Fibroblast of lung (primary cell): ENCODE measurements at regions not wholly inside any gene's neighbourhood (a gene's known extent, or its start where the extent isn't known, plus 50 kb on each side); places are given as distances from the start of the nearest gene placed in this dataset.

Experiments
- DNase-seq, 2 donors: peaks; one replicate each; pipeline versions ENCODE4 v3.0.0 to v3.0.0-alpha.2; 2010; ENCODE audit warnings: low read depth in 2 of 2
- H2AFZ ChIP-seq: 2 replicates; pipeline ENCODE4 v1.5.1; 2012; ENCODE audit warnings: low read length, control low read depth, inconsistent platforms
- H3K27ac ChIP-seq: 2 replicates; pipeline ENCODE4 v1.5.1; 2011; ENCODE audit warnings: low read length, control low read depth; ENCODE audit not compliant: insufficient read depth
- H3K27me3 ChIP-seq: 2 replicates; pipeline ENCODE4 v1.5.1; 2011; ENCODE audit warnings: mild to moderate bottlenecking, low read length; ENCODE audit not compliant: control insufficient read depth, insufficient read depth
- H3K36me3 ChIP-seq: 2 replicates; pipeline ENCODE4 v1.5.1; 2011; ENCODE audit warnings: low read length; ENCODE audit not compliant: control insufficient read depth, insufficient read depth
- H3K4me1 ChIP-seq: 2 replicates; pipeline ENCODE4 v1.5.1; 2011; ENCODE audit warnings: low read length; ENCODE audit not compliant: control insufficient read depth, insufficient read depth; ENCODE audit errors: extremely low read depth
- H3K4me2 ChIP-seq: 2 replicates; pipeline ENCODE4 v1.5.1; 2011; ENCODE audit warnings: low read length, control low read depth; ENCODE audit not compliant: insufficient read depth; ENCODE audit errors: extremely low read depth
- H3K4me3 ChIP-seq, 4 experiments: fragments of 200-600 bp in 1 of 4; sonication (generic) in 1 of 4; replicated peaks in 1 of 4; 2 replicates each; pipeline ENCODE4 v1.5.1; 2011 to 2016; ENCODE audit warnings: low read length in 4 of 4, low read depth in 3 of 4, mild to moderate bottlenecking in 3 of 4, control low read depth in 2 of 4, inconsistent platforms in 1 of 4, mixed read lengths in 1 of 4; ENCODE audit not compliant: insufficient read depth in 1 of 4; ENCODE audit errors: control extremely low read depth in 1 of 4
- H3K79me2 ChIP-seq: 2 replicates; pipeline ENCODE4 v1.5.1; 2012; ENCODE audit warnings: mild to moderate bottlenecking, low read length, inconsistent platforms; ENCODE audit not compliant: control insufficient read depth, insufficient read depth
- H3K9ac ChIP-seq: 2 replicates; pipeline ENCODE4 v1.5.1; 2011; ENCODE audit warnings: mild to moderate bottlenecking, low read length, control low read depth; ENCODE audit not compliant: insufficient read depth
- H3K9me3 ChIP-seq: 2 replicates; pipeline ENCODE4 v1.5.1; 2012; ENCODE audit warnings: low read depth, low read length; ENCODE audit not compliant: control insufficient read depth, insufficient read depth
- H4K20me1 ChIP-seq: 2 replicates; pipeline ENCODE4 v1.5.1; 2011; ENCODE audit warnings: low read length; ENCODE audit not compliant: control insufficient read depth, insufficient read depth; ENCODE audit errors: extremely low read depth
- CTCF ChIP-seq, 2 donors: IDR thresholded peaks in 1 of 2; conservative IDR thresholded peaks in 1 of 2; 1 replicate in 1 of 2; 2 replicates in 1 of 2; pipeline ENCODE4 v1.5.1; 2011 to 2012; ENCODE audit warnings: low read length in 2 of 2, control low read depth in 1 of 2, inconsistent platforms in 1 of 2, low read depth in 1 of 2, mild to moderate bottlenecking in 1 of 2
- EZH2 ChIP-seq: IDR thresholded peaks from 2 replicates; pipeline ENCODE4 v1.5.1; 2012; ENCODE audit warnings: low read length, control low read depth, mild to moderate bottlenecking; ENCODE audit errors: missing control alignments

GRCh38 chr14:97776890-97777558 is 979.8 kb downstream of the VRK1 start:
- no peaks in the 10 kb centered on the region for H4K20me1 ChIP-seq
- DNase-seq = no peak
- H3K4me2 ChIP-seq = no peak overlapping the region
- no peaks in the 10 kb centered on the region for H3K27me3 ChIP-seq
- H3K4me1 ChIP-seq = no peaks in the 10 kb centered on the region
- H3K79me2 ChIP-seq = no peaks in the 10 kb centered on the region
- H3K9ac ChIP-seq = no peak overlapping the region
- H3K36me3 ChIP-seq = no peaks in the 10 kb centered on the region
- no peaks in the 10 kb centered on the region for H3K9me3 ChIP-seq
- no peak overlapping the region for H3K4me3 ChIP-seq
- TF ChIP-seq CTCF (conservative IDR thresholded peaks at IDR 0.05 in 1 of 2, IDR thresholded peaks at IDR 0.05 in 1 of 2; ENCODE audit: low read depth in 1 of 2, low read length in 2 of 2) = no peak
- TF ChIP-seq EZH2 = no peak
- no peak overlapping the region for H2AFZ ChIP-seq
- H3K27ac ChIP-seq = no peak overlapping the region

GRCh38 chr14:97777622-97778355 is 980.6 kb downstream of the VRK1 start:
- H4K20me1 ChIP-seq = no peaks in the 10 kb centered on the region
- H3K36me3 ChIP-seq = no peaks in the 10 kb centered on the region
- no peak for DNase-seq
- no peak overlapping the region for H3K27ac ChIP-seq
- H3K4me3 ChIP-seq = no peak overlapping the region
- no peak overlapping the region for H3K4me2 ChIP-seq
- no peaks in the 10 kb centered on the region for H3K9me3 ChIP-seq
- H2AFZ ChIP-seq = no peak overlapping the region
- no peak overlapping the region for H3K9ac ChIP-seq
- TF ChIP-seq CTCF (conservative IDR thresholded peaks at IDR 0.05 in 1 of 2, IDR thresholded peaks at IDR 0.05 in 1 of 2; ENCODE audit: low read depth in 1 of 2, low read length in 2 of 2) (no peak), EZH2 (no peak)
- H3K79me2 ChIP-seq = no peaks in the 10 kb centered on the region
- no peaks in the 10 kb centered on the region for H3K4me1 ChIP-seq
- no peaks in the 10 kb centered on the region for H3K27me3 ChIP-seq

GRCh38 chr14:97779140-97779539 is 982.0 kb downstream of the VRK1 start:
- Histone ChIP-seq H3K79me2 (no peaks in the 10 kb centered on the region), H3K4me1 (no peaks in the 10 kb centered on the region), H3K9ac (no peak overlapping the region), H2AFZ (no peak overlapping the region), H3K9me3 (no peaks in the 10 kb centered on the region), H3K4me2 (no peak overlapping the region), H4K20me1 (no peaks in the 10 kb centered on the region), H3K4me3 (no peak overlapping the region), H3K27ac (no peak overlapping the region), H3K27me3 (no peaks in the 10 kb centered on the region), H3K36me3 (no peaks in the 10 kb centered on the region)
- DNase-seq = no peak
- TF ChIP-seq EZH2 (no peak), CTCF (conservative IDR thresholded peaks at IDR 0.05 in 1 of 2, IDR thresholded peaks at IDR 0.05 in 1 of 2; ENCODE audit: low read depth in 1 of 2, low read length in 2 of 2) (no peak)
